ENCODE measurements at regions not wholly inside any gene's neighbourhood (a gene's known extent, or its start where the extent isn't known, plus 50 kb on each side); places are given as distances from the start of the nearest gene placed in this dataset.

GRCh38 chr5:87188391-87188790, 79.3 kb upstream of the RASA1 start:
- Histone ChIP-seq H4K20me1 (replicated peaks; ENCODE audit: insufficient read depth) (no peaks in the 10 kb centered on the region), H3K4me1 (ENCODE audit: insufficient read depth) (no peaks in the 10 kb centered on the region), H3K4me2 (no peak overlapping the region), H3K27me3 (ENCODE audit: insufficient read depth) (no peaks in the 10 kb centered on the region), H2AFZ (no peak overlapping the region), H3K4me3 (no peak overlapping the region), H3F3A (replicated peaks; ENCODE audit: low read depth) (no peaks in the 10 kb centered on the region), H3K36me3 (ENCODE audit: insufficient read depth) (no peaks in the 10 kb centered on the region), H3K79me2 (replicated peaks; ENCODE audit: insufficient read depth) (no peaks in the 10 kb centered on the region), H3K27ac (ENCODE audit: low read depth) (no peak overlapping the region), H3K9me2 (ENCODE audit: insufficient read depth) (no peaks in the 10 kb centered on the region)
- no peaks in the 10 kb centered on the region for H3K36me3 Mint-ChIP-seq (ENCODE audit: low read depth)
- ATAC-seq (no peak), DNase-seq (ENCODE audit: low spot score) (no peak)
- H3K4me1 Mint-ChIP-seq = no peaks in the 10 kb centered on the region
- TF ChIP-seq EZH2 (IDR thresholded peaks at IDR 0.05; ENCODE audit: low read depth, unreplicated experiment) = no peak
- TF ChIP-seq JUNB (IDR thresholded peaks at IDR 0.05; ENCODE audit: unreplicated experiment) = no peak
- TF ChIP-seq ETS1 (IDR thresholded peaks at IDR 0.05) = no peak
- no peak for TF ChIP-seq CTCF (conservative IDR thresholded peaks at IDR 0.05; ENCODE audit: low read depth in 2 of 2)
- TF ChIP-seq EZH2phosphoT487 (IDR thresholded peaks at IDR 0.05; ENCODE audit: unreplicated experiment) = no peak
- TF ChIP-seq ZNF114 (CRISPR knock-in tag; IDR thresholded peaks at IDR 0.05) = no peak
- TF ChIP-seq ZNF331 (CRISPR knock-in tag; IDR thresholded peaks at IDR 0.05; ENCODE audit: low read depth) = no peak
- no peak for TF ChIP-seq STAT1 (IDR thresholded peaks at IDR 0.05; ENCODE audit: unreplicated experiment)
- TF ChIP-seq NANOG (IDR thresholded peaks at IDR 0.05; ENCODE audit: borderline replicate concordance) = no peak
- no peak for TF ChIP-seq REST (IDR thresholded peaks at IDR 0.05; ENCODE audit: unreplicated experiment)
- no peak for TF ChIP-seq POLR2AphosphoS5 (IDR thresholded peaks at IDR 0.05; ENCODE audit: low read depth)
- TF ChIP-seq CREB1 (CRISPR knock-in tag; IDR thresholded peaks at IDR 0.05; ENCODE audit: low read depth) = no peak
- no peak for TF ChIP-seq ZNF462 (CRISPR knock-in tag; IDR thresholded peaks at IDR 0.05)
- H3K27me3 Mint-ChIP-seq (ENCODE audit: insufficient read depth, low read depth, poor library complexity) = peaks cover 2% of the 10 kb centered on the region
- no peak overlapping the region for H3K27ac Mint-ChIP-seq
- H3K4me3 Mint-ChIP-seq = no peak overlapping the region
- no peaks in the 10 kb centered on the region for H3K9me3 Mint-ChIP-seq

Measured in GM23338 (cell line).